Neural progenitor cell (in vitro differentiated cells): ENCODE measurements at regions not wholly inside any gene's neighbourhood (a gene's known extent, or its start where the extent isn't known, plus 50 kb on each side); places are given as distances from the start of the nearest gene placed in this dataset.

Source experiments
- CTCF ChIP-seq: fragments of 200-600 bp; sonication (generic); IDR thresholded peaks from 2 replicates; pipeline ENCODE4 v1.5.1; 2017; ENCODE audit warnings: antibody characterized with exemption, mild to moderate bottlenecking
- EZH2 ChIP-seq: fragments of 200-600 bp; sonication (generic); IDR thresholded peaks from 2 replicates; pipeline ENCODE4 v1.6.1; 2017; ENCODE audit warnings: antibody characterized with exemption, mild to moderate bottlenecking, moderate library complexity
- EZH2phosphoT487 ChIP-seq: fragments of 200-600 bp; sonication (generic); IDR thresholded peaks from 2 replicates; pipeline ENCODE4 v1.6.1; 2017; ENCODE audit warnings: antibody characterized with exemption

DNA sequence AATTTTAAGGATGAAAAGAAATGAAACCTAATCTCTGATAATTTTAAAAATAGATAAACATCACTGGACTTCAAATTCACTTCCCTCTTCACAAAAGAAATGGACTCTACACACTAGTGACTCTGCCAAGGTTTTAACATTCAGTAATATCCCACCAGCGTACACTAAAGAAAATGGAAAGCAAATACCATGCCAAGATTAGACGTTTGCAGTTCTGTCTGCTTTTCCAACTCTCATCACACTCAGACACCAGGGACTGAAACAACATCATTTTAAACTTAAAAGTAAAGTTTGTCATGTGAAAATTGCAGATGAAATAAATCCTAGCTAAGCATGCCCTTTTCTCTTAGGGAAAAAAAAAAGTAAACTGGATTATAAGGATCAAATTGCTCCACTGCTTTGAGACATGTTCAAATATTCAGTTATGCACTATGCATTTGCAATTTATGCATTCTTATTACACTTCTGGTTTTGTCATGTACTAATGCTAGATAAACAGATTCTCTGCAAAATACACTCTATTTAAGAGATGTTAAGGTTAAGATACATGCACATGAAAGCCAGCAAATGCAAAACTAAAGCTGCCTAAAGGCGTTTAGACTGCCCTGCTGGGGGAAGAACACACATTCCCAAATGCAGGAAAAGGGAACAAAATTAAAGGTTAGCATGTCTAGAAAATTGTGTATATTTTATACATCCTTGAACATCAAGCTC is 534.4 kb upstream of the EPHA5 start:
- TF ChIP-seq CTCF (no peak), EZH2 (no peak), EZH2phosphoT487 (no peak)
